ENCODE measurements at regions not wholly inside any gene's neighbourhood (a gene's known extent, or its start where the extent isn't known, plus 50 kb on each side); places are given as distances from the start of the nearest gene placed in this dataset.

GRCh38 chr19:28948026-28948425, 264.9 kb downstream of the UQCRFS1 start:
- TF ChIP-seq CTCF (IDR thresholded peaks at IDR 0.05) (no peak), ZFP36 (IDR thresholded peaks at IDR 0.05; ENCODE audit: borderline replicate concordance, partially characterized antibody) (no peak), POLR2A (IDR thresholded peaks at IDR 0.05; ENCODE audit: low read length) (no peak), CBX2 (IDR thresholded peaks at IDR 0.05; ENCODE audit: borderline replicate concordance, low read depth) (no peak)

Measured in A549 (cell line).